AG04449 (cell line): ENCODE measurements at regions not wholly inside any gene's neighbourhood (a gene's known extent, or its start where the extent isn't known, plus 50 kb on each side); places are given as distances from the start of the nearest gene placed in this dataset.

Source experiments
- CTCF ChIA-PET: fragments of 350-600 bp; formaldehyde crosslinking; extraction: SDS; loops from one replicate; lab custom pipeline; 2021; ENCODE audit warnings: antibody characterized with exemption; lab: Yijun Ruan, JAX
- POLR2A ChIA-PET: fragments of 400-600, 350-600 bp; formaldehyde crosslinking; extraction: SDS; loops from one replicate; lab custom pipeline; 2020; ENCODE audit warnings: antibody characterized with exemption, inconsistent platforms; lab: Yijun Ruan, JAX
- DNase-seq: peaks from one replicate; pipeline ENCODE4 v3.0.0-alpha.2; 2010; ENCODE audit warnings: low read depth, low spot score
- H3K4me3 ChIP-seq: 2 replicates; pipeline ENCODE4 v1.5.1; 2011; ENCODE audit warnings: low read depth, mild to moderate bottlenecking, control low read depth, low read length
- TF ChIP-seq, protein P1 (sequence below): IDR thresholded peaks from one replicate; pipeline ENCODE4 v1.5.1; 2011; ENCODE audit warnings: mild to moderate bottlenecking, moderate library complexity, low read length, control low read depth, inconsistent platforms; ENCODE audit not compliant: insufficient read depth; ENCODE audit errors: missing control alignments

DNA sequence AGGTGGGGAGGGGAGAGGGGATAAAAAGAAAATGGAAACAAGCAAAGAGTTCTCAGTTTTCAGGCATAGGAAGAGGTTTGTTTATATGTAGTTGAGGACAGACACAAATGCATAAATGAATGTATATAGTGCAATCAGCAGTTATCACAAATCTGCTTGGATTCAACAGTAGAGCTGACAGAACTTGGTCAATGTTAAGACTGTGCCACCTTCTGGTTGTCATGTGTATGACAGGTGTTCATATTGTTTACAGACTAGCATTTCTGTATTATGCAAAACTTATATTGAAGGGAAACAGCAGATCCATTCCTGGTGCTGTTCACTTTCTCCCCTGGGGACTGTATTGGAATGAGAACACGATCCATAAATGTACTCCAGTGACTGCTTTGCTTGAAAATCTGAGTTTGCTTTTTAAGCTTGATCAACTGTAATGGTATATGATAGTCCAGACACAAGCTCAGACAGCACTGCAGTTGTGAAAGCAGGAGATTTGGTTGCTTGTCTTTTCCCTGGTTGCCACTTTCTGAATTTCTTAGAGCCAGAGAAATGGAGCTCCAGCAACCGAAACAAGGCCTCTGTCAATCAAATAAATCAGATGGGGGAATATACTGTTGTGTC is 319.5 kb upstream of the OBI1 start:
- ChIA-PET CTCF (interaction anchor here (0.6 to 5.5 kb wide), 13 partner anchors 9 to 857 kb away, joined by 3 to 106 read pairs (median 4); no protein-coding TSS in a partner anchor), POLR2A (no interaction called here)
- H3K4me3 ChIP-seq: no peak overlapping the region
- DNase-seq: peak; percentile 7
- TF ChIP-seq, protein P1, sequence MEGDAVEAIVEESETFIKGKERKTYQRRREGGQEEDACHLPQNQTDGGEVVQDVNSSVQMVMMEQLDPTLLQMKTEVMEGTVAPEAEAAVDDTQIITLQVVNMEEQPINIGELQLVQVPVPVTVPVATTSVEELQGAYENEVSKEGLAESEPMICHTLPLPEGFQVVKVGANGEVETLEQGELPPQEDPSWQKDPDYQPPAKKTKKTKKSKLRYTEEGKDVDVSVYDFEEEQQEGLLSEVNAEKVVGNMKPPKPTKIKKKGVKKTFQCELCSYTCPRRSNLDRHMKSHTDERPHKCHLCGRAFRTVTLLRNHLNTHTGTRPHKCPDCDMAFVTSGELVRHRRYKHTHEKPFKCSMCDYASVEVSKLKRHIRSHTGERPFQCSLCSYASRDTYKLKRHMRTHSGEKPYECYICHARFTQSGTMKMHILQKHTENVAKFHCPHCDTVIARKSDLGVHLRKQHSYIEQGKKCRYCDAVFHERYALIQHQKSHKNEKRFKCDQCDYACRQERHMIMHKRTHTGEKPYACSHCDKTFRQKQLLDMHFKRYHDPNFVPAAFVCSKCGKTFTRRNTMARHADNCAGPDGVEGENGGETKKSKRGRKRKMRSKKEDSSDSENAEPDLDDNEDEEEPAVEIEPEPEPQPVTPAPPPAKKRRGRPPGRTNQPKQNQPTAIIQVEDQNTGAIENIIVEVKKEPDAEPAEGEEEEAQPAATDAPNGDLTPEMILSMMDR: peak; percentile 50

DNA sequence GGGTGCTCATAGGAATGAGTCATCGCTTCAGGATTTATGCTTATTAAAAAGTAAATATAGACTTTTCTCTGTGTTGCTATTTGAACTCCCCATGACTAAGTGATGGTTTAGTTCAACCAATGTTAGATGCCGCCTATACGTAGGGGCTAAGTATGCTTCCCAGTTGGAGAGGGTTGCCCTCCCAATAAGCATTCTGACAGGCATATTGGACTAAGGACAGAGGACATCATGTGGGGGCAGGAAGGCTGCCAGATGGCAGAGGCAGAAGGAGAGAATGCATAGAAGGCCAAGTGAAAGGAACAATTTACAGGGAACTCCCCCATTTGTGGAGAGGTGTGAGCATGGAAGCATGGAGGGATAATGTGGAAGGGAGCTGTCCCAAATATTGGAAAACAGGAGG is 318.4 kb upstream of the OBI1 start:
- DNase-seq: no peak
- ChIA-PET CTCF (interaction anchor here (2.0 to 5.5 kb wide), 3 partner anchors 737 to 846 kb away, joined by 13 to 106 read pairs (median 14); no protein-coding TSS in a partner anchor), POLR2A (no interaction called here)
- TF ChIP-seq, protein P1: no peak
- no peak overlapping the region for H3K4me3 ChIP-seq

DNA sequence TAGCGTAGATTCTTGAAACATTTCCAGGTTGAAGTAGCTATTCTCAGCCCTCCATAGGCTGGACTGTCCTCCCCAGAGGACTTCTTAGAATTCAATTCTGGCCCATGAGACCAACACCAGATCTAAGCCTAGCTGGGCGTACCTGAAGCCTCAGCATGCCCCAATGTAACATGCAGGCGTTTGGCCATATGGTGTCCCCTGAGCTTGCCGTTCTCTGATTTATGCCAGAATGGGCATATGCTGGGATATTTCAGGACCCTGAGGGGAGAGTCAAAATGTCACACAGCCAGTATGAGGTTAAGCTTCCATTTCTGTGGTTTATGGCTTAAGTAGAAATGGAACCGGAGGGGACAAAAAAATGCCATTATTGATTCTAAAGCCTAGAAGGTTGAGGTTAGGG is 317.7 kb upstream of the OBI1 start:
- ChIA-PET POLR2A (no interaction called here), CTCF (interaction anchor here (1.0 to 5.5 kb wide), 3 partner anchors 13 to 845 kb away, joined by 3 to 106 read pairs (median 6); no protein-coding TSS in a partner anchor)
- TF ChIP-seq, protein P1: no peak
- DNase-seq: no peak
- no peak overlapping the region for H3K4me3 ChIP-seq

DNA sequence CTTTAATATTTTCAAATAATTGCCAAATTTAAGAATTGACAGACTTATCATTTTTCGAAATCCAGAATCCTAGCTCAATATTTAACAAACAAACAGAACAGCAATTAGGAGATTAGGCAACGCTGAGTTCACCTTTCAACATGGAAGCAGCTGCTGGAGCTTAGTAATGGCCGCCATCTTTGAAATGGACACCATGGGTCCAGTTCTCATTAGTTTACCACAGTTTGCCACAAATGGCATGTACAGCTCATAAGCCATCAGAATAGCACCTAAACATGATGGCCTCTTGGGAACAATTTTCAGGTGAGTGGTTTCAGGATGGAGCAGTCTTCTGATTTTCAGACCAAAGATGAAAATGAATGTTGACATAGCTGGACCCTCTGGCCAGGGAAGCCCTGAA is 313.6 kb upstream of the OBI1 start:
- ChIA-PET CTCF (no interaction called here), POLR2A (no interaction called here)
- no peak for DNase-seq
- TF ChIP-seq, protein P1: no peak
- H3K4me3 ChIP-seq: no peak overlapping the region

DNA sequence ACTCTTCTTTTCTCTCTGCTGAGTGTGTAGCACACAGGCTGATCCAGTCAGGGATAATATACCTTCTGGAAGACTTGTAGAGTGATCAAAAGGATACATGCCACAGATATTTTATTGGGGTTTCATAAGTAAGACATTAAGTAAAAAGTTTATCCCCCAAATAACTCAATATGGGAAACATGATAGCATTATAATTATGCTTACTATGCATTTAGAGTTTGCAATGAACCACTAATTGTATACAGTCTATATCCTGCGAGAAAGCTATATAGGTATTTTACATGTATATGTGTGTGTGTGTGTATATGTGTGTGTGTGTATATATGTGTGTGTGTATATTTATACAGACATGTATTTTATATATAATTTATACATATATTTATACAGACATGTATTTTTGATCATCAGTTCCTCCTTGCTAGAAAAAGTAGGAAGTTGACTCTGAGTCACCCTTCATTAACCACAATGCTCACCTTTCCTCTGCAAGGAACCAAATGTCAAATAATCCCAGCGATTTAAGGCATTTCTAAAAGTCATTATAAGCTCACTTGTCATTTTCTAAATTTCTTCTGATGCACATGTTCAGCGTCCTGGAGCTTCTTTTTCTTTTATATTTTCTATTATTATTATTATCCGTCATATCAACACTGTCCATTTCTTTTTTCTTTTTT is 312.5 kb upstream of the OBI1 start:
- no peak for DNase-seq
- ChIA-PET POLR2A (no interaction called here), CTCF (no interaction called here)
- H3K4me3 ChIP-seq: no peak overlapping the region
- TF ChIP-seq, protein P1: no peak

DNA sequence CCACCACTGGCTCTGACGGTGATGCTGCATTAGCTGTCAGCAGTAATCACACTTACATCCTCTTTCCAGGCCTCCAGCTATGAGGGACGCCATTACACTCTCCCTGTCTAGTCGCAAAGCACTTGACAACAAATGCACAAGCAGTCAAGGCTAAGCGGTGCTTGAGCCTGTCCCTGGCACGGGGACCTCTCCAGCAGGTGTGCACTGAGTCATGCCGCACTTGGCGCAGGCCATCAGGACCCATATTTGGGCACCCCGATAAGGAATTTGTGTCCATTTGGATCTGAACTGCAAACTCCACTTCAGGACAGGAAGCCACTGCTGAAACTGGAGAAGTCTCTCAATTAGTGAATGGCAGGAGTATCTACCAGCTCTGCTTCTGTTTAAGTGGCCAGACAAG is 301.9 kb upstream of the OBI1 start:
- TF ChIP-seq, protein P1: no peak
- ChIA-PET POLR2A (no interaction called here), CTCF (interaction anchor here (1.0 kb wide), 1 partner anchor 18 kb away, joined by 3 read pairs; no protein-coding TSS in a partner anchor)
- no peak overlapping the region for H3K4me3 ChIP-seq
- no peak for DNase-seq
